Lung (tissue), 11 donors: ENCODE measurements at regions not wholly inside any gene's neighbourhood (a gene's known extent, or its start where the extent isn't known, plus 50 kb on each side); places are given as distances from the start of the nearest gene placed in this dataset.
A peak's percentile ranks its signal among the peaks of the same experiment; 100 is the strongest.

Experiments
- ATAC-seq: fragments of 200-7000 bp; cut with Tn5 transposase; one replicate; pipeline ENCODE4 v1.9.1; 2020; ENCODE audit warnings: moderate number of reproducible peaks; ENCODE audit not compliant: insufficient read depth, low FRiP score
- DNase-seq, 3 donors: peaks; one replicate each; pipeline ENCODE4 v3.0.0-alpha.2; 2013 to 2017
- H3K27ac ChIP-seq, 2 donors: one replicate each; pipeline ENCODE4 v1.5.1; 2013; ENCODE audit warnings: mild to moderate bottlenecking in 2 of 2, moderate library complexity in 2 of 2, control low read depth in 1 of 2, inconsistent platforms in 1 of 2, low read depth in 1 of 2, low read length in 1 of 2
- H3K27me3 ChIP-seq, 3 donors: one replicate each; pipeline ENCODE4 v1.5.1; 2013; ENCODE audit warnings: low read length in 2 of 3; ENCODE audit not compliant: control insufficient read depth in 3 of 3, insufficient read depth in 3 of 3
- H3K36me3 ChIP-seq, 4 donors: one replicate each; pipeline ENCODE4 v1.5.1; 2013; ENCODE audit warnings: low read length in 4 of 4, mild to moderate bottlenecking in 1 of 4, moderate library complexity in 1 of 4; ENCODE audit not compliant: control insufficient read depth in 4 of 4, insufficient read depth in 4 of 4
- H3K4me1 ChIP-seq, 5 donors: one replicate each; pipeline ENCODE4 v1.5.1; 2013; ENCODE audit warnings: low read length in 5 of 5, mild to moderate bottlenecking in 2 of 5, moderate library complexity in 1 of 5; ENCODE audit not compliant: control insufficient read depth in 5 of 5, insufficient read depth in 5 of 5
- H3K4me3 ChIP-seq: one replicate; pipeline ENCODE4 v1.5.1; 2013; ENCODE audit warnings: mild to moderate bottlenecking, control low read depth, moderate library complexity
- H3K9ac ChIP-seq, 2 donors: one replicate each; pipeline ENCODE4 v1.5.1; 2013; ENCODE audit warnings: low read length in 2 of 2, control low read depth in 1 of 2; ENCODE audit not compliant: insufficient read depth in 1 of 2
- H3K9me3 ChIP-seq, 4 donors: one replicate each; pipeline ENCODE4 v1.5.1; 2013; ENCODE audit warnings: low read length in 3 of 4, mild to moderate bottlenecking in 1 of 4, moderate library complexity in 1 of 4; ENCODE audit not compliant: control insufficient read depth in 4 of 4, insufficient read depth in 3 of 4
- CTCF ChIP-seq: IDR thresholded peaks from 2 replicates; pipeline ENCODE4 v1.5.1; 2012; ENCODE audit warnings: mild to moderate bottlenecking; ENCODE audit errors: control extremely low read depth, extremely low read depth
- WGBS, 2 donors: extraction: QIAGEN DNeasy Blood & Tissue Kit; methylation state at CpG; one replicate each; pipeline ENCODE4 v1.1.7; 2013; 5-methylcytosine and 5-hydroxymethylcytosine counted together
- donor health status: control.
- donor health status: control.
- donor health status: Bipolar disorder and iron deficiency.
- donor health status: healthy.
- donor health status: DM: yes; HTN: yes; CAD: no.

GRCh38 chr2:109058802-109059201, 69.8 kb upstream of the EDAR start:
- TF ChIP-seq CTCF: no peak
- WGBS, 2 donors: 98% methylated on average over 6 of the region's 6 CpGs
- H3K27me3 ChIP-seq: no peaks in the 10 kb centered on the region
- H3K9me3 ChIP-seq: no peaks in the 10 kb centered on the region
- no peaks in the 10 kb centered on the region for H3K36me3 ChIP-seq
- ATAC-seq (no peak), DNase-seq (no peak)
- no peak overlapping the region for H3K9ac ChIP-seq
- H3K4me1 ChIP-seq: no peaks in the 10 kb centered on the region
- no peak overlapping the region for H3K27ac ChIP-seq
- H3K4me3 ChIP-seq: no peak overlapping the region

- Histone ChIP-seq H3K27me3 (no peaks in the 10 kb centered on the region), H3K9ac (no peak overlapping the region), H3K36me3 (no peaks in the 10 kb centered on the region), H3K27ac (no peak overlapping the region), H3K4me3 (no peak overlapping the region), H3K9me3 (no peaks in the 10 kb centered on the region), H3K4me1 (no peaks in the 10 kb centered on the region)
- ATAC-seq: no peak
- TF ChIP-seq CTCF: no peak
- DNase-seq: peak in 1 of 3 donors; percentile 44
- WGBS, 2 donors: 42 to 43% methylated on average over 9 of the region's 9 CpGs
Measured at GRCh38 chr2:109058191-109058632, 69.2 kb upstream of the EDAR start.

GRCh38 chr2:109057686-109058085, 68.7 kb upstream of the EDAR start:
- no peak for DNase-seq
- no peak overlapping the region for H3K9ac ChIP-seq
- H3K27ac ChIP-seq: no peak overlapping the region
- no peak for TF ChIP-seq CTCF
- H3K36me3 ChIP-seq: no peaks in the 10 kb centered on the region
- no peaks in the 10 kb centered on the region for H3K4me1 ChIP-seq
- no peaks in the 10 kb centered on the region for H3K9me3 ChIP-seq
- no peak overlapping the region for H3K4me3 ChIP-seq
- ATAC-seq: no peak
- no peaks in the 10 kb centered on the region for H3K27me3 ChIP-seq
- WGBS, 2 donors: 87 to 93% methylated on average over 9 of the region's 9 CpGs

GRCh38 chr2:109055435-109055834, 66.4 kb upstream of the EDAR start:
- H3K27ac ChIP-seq: no peak overlapping the region
- no peaks in the 10 kb centered on the region for H3K36me3 ChIP-seq
- H3K27me3 ChIP-seq: no peaks in the 10 kb centered on the region
- no peak overlapping the region for H3K9ac ChIP-seq
- no peak for ATAC-seq
- TF ChIP-seq CTCF: no peak
- whole genome bisulfite sequencing, 2 donors: 90 to 91% methylated on average over 14 of the region's 14 CpGs
- DNase-seq: no peak
- no peaks in the 10 kb centered on the region for H3K4me1 ChIP-seq
- H3K4me3 ChIP-seq: no peak overlapping the region
- no peaks in the 10 kb centered on the region for H3K9me3 ChIP-seq
